ENCODE measurements at regions not wholly inside any gene's neighbourhood (a gene's known extent, or its start where the extent isn't known, plus 50 kb on each side); places are given as distances from the start of the nearest gene placed in this dataset.

DNA sequence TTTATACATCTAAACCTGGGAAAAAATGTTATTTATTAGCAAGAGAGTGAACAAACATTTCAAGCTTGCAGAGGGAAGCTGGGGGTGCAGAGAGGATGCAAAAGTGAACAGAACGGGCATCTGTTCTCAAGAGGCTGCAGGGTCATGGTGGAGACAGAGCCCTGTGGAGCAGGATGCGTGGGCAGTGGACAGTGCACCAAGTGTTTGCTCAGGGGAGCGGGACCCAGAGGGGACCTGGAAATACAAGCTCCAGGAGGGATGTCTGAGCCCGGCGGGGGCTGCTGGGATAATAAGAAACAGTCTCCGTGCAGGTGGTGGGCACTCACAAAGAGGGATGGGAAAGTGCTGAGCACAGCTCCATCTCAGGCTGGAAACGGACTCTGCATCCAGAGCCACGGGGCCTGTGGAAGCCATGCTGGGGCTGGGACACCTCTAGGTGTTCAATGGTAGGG lies 105.3 kb upstream of the SLC45A1 start:
- no peak overlapping the region for H4K5ac ChIP-seq (ENCODE audit: insufficient read length, low read depth, low read length)
- H2AK5ac ChIP-seq (ENCODE audit: low read depth, low read length), result no peak overlapping the region
- H3K56ac ChIP-seq (replicated peaks; ENCODE audit: insufficient read length, low read depth, low read length), result no peak overlapping the region
- ChIA-PET POLR2A (ENCODE audit: partially characterized antibody) (interaction anchor here (0.5 to 1.1 kb wide), 2 partner anchors 11 to 64 kb away, joined by 3 read pairs; no protein-coding TSS in a partner anchor), CTCF (ENCODE audit: partially characterized antibody) (interaction anchor here (0.9 to 1.9 kb wide), 6 partner anchors 9 to 181 kb away, joined by 3 to 7 read pairs (median 4); no protein-coding TSS in a partner anchor)
- peak overlapping the region; percentile 2; the same call in 1 of the 2 replicates for H2BK5ac ChIP-seq (ENCODE audit: low read depth, low read length)
- no peaks in the 10 kb centered on the region for H3K79me1 ChIP-seq (ENCODE audit: low read depth, low read length)
- H3K9me3 ChIP-seq (ENCODE audit: insufficient read depth in 2 of 2, low read depth in 1 of 2, low read length in 1 of 2), result no peaks in the 10 kb centered on the region
- H2BK120ac ChIP-seq (replicated peaks; ENCODE audit: low read depth, low read length), result no peak overlapping the region
- TF ChIP-seq HDAC2 (IDR thresholded peaks at IDR 0.05; ENCODE audit: borderline replicate concordance in 1 of 2, low read depth in 2 of 2, low read length in 2 of 2) (no peak), SAP30 (IDR thresholded peaks at IDR 0.05; ENCODE audit: insufficient read depth, insufficient replicate concordance, low read length) (no peak), ZNF274 (IDR thresholded peaks at IDR 0.05; ENCODE audit: borderline replicate concordance, extremely low read depth, low read length) (no peak), HDAC6 (IDR thresholded peaks at IDR 0.05; ENCODE audit: low read depth, low read length) (no peak), SIN3A (conservative IDR thresholded peaks at IDR 0.05 in 1 of 2, IDR thresholded peaks at IDR 0.05 in 1 of 2; ENCODE audit: low read depth in 1 of 2, low read length in 2 of 2) (no peak), BCL11A (IDR thresholded peaks at IDR 0.05; ENCODE audit: low read depth in 2 of 2, low read length in 2 of 2) (no peak), KDM4A (IDR thresholded peaks at IDR 0.05; ENCODE audit: low read depth, low read length, severe bottlenecking) (no peak), CTBP2 (IDR thresholded peaks at IDR 0.05; ENCODE audit: borderline replicate concordance, insufficient read depth, insufficient read length, low read length) (no peak), JUN (IDR thresholded peaks at IDR 0.05; ENCODE audit: low read depth, low read length) (no peak), KDM1A (IDR thresholded peaks at IDR 0.05; ENCODE audit: borderline replicate concordance, low read length) (no peak)
- TF ChIP-seq, protein P1, sequence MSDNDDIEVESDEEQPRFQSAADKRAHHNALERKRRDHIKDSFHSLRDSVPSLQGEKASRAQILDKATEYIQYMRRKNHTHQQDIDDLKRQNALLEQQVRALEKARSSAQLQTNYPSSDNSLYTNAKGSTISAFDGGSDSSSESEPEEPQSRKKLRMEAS (IDR thresholded peaks at IDR 0.05), result no peak
- H2BK15ac ChIP-seq (ENCODE audit: low read length), result no peak overlapping the region
- H3K27ac ChIP-seq (ENCODE audit: low read depth, low read length), result no peak overlapping the region
- H4K20me1 ChIP-seq (replicated peaks in 1 of 2; ENCODE audit: control insufficient read depth in 1 of 2, insufficient read depth in 2 of 2, low read length in 2 of 2), result no peaks in the 10 kb centered on the region
- no peak overlapping the region for H3K4me2 ChIP-seq (ENCODE audit: insufficient read depth in 1 of 2, low read depth in 2 of 2, low read length in 2 of 2)
- no peak for FAIRE-seq
- H3K23me2 ChIP-seq (ENCODE audit: low read depth, low read length), result peaks cover 3% of the 10 kb centered on the region; the same call in 1 of the 2 replicates
- H3K36me3 ChIP-seq (ENCODE audit: control insufficient read depth in 2 of 4, insufficient read depth in 4 of 4, low read length in 3 of 4), result no peaks in the 10 kb centered on the region
- H4K91ac ChIP-seq (replicated peaks; ENCODE audit: insufficient read length, low read length), result no peak overlapping the region
- peak overlapping the region; percentile 88 for H2BK12ac ChIP-seq (ENCODE audit: low read depth, low read length)
- 85% methylated on average over 8 of the region's 8 CpGs; no CpG with 5 or more reads in 1 of the 2 experiments for WGBS, 2 experiments (ENCODE audit: extremely low coverage in 1 of 2, insufficient coverage in 1 of 2, insufficient read length in 1 of 2, insufficient replicate concordance in 2 of 2, low coverage in 1 of 2, low lambda C conversion rate in 2 of 2, missing lambda C conversion rate in 1 of 2)
- no peak overlapping the region for H2BK20ac ChIP-seq (ENCODE audit: low read length)
- no peak overlapping the region for H3K4me3 ChIP-seq (ENCODE audit: extremely low read depth in 1 of 4, insufficient read depth in 2 of 4, low read depth in 3 of 4, low read length in 4 of 4)
- H3K4me1 ChIP-seq (replicated peaks in 1 of 4; ENCODE audit: control insufficient read depth in 3 of 4, insufficient read depth in 4 of 4, low read length in 3 of 4), result peaks cover 0 to 16% (median 4%) of the 10 kb centered on the region in 4 experiments; a peak in 3 of 7 replicates
- H3K4ac ChIP-seq (replicated peaks; ENCODE audit: insufficient read length, low read depth, low read length), result peak overlapping the region; percentile 39
- H3K23ac ChIP-seq (ENCODE audit: insufficient read length), result no peak overlapping the region
- peaks cover 0 to 1% (median under 1%) of the 10 kb centered on the region in 4 experiments; a peak in 2 of 7 replicates for H3K27me3 ChIP-seq (replicated peaks in 1 of 4; ENCODE audit: control insufficient read depth in 3 of 4, extremely low read depth in 1 of 4, insufficient read depth in 3 of 4, low read length in 3 of 4)
- no peak overlapping the region for H4K8ac ChIP-seq (ENCODE audit: extremely low read depth, insufficient read depth, low read length)
- no peaks in the 10 kb centered on the region for H3K79me2 ChIP-seq (ENCODE audit: control insufficient read depth in 1 of 2, insufficient read depth in 2 of 2, low read length in 2 of 2)
- no peak for DNase-seq (ENCODE audit: low read depth in 1 of 2, low spot score in 2 of 2)
- H3K14ac ChIP-seq (ENCODE audit: insufficient read length), result no peak overlapping the region
- no peak overlapping the region for H3K9ac ChIP-seq (replicated peaks in 1 of 4; ENCODE audit: extremely low read depth in 1 of 4, low read depth in 3 of 4, low read length in 3 of 4)
- no peak overlapping the region for H3K18ac ChIP-seq (ENCODE audit: extremely low read depth, low read length)
- no peak overlapping the region; the same call in 1 of the 2 replicates for H2AFZ ChIP-seq (ENCODE audit: low read length)

Measured in H1 (cell line).